ENCODE measurements at regions not wholly inside any gene's neighbourhood (a gene's known extent, or its start where the extent isn't known, plus 50 kb on each side); places are given as distances from the start of the nearest gene placed in this dataset.

DNA sequence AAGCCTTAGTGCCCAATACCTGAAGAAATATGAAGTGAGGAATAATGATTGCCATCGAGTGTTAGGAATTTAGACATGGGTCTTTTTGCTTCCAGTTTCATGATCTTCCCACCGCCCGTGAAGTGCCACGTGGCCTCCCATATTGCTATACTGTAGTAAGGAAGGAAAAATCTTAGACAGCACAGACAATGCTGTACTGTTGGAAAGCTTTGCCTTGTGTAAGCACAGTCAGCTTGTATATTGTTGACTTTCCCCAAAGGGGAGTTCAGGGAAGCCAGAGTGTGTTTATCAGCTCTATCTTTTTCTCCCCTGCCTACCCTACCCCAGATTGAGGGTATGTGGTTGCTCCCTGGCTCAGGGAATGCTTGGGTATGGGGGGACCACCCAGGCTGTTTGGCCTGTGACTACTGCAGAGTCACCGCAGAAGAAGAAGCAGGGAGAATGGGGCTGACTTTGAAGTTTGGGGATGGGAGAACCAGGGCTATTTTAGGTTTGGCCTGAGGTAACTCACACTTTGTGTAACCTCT, 161.8 kb upstream of the MEF2C start:
- no peak for DNase-seq

DNA sequence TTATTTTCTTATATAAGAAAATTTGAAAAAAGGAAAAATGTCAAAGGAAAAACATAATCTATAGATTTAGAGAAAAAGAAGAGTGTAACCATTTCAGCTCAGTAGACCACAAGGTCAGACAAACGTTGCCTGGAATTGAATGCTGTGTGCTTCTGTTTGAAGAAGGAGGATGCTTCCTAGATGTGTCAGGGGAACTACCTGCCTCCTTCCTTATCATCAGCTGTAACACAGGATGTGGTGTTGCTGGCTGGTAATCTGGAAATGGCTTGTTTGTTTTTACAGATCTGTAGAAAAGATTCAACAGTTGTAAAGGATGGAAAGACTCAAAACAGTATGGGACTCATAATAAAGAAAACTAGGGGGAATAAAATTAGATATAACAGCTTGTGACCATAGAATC, 160.7 kb upstream of the MEF2C start:
- DNase-seq, result no peak

DNA sequence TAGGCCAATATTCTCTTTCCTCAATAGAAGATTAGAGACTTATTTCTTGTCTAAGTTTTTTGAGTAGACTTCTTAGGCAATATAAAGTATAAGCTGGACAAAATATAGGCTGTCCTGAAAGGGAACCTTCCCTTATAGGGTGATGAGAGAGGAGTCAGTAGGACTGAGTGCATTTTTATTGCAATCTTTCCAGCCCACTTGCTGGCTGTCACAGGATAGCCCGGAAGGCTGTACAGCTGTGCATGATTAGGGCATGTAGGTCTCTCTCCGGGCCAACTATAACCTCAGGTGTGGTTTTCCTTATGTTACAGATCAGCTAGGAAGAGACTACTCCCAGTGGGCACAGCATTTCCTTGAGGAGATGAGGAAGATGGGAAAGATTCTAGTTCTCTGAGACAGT, 159.8 kb upstream of the MEF2C start:
- DNase-seq, result no peak

DNA sequence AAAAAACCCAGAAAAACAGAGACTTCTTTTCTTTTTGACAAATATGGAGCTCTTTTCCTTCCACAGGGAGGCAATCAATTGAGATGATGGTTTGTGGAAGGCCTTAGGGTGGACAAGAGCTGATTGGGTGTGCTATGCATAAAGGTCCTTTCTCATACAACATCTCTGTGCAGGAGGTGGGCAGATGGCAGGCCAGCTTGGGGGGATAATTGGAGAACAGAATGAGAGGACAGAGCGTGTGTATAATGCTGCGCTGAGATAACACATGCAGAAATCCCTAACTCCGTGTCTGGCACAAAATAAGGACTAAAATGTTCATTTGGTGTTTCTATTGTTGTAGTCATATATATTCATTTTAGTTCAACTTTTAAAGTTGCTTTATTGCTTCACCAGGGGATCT, 159.0 kb upstream of the MEF2C start:
- DNase-seq, result no peak

DNA sequence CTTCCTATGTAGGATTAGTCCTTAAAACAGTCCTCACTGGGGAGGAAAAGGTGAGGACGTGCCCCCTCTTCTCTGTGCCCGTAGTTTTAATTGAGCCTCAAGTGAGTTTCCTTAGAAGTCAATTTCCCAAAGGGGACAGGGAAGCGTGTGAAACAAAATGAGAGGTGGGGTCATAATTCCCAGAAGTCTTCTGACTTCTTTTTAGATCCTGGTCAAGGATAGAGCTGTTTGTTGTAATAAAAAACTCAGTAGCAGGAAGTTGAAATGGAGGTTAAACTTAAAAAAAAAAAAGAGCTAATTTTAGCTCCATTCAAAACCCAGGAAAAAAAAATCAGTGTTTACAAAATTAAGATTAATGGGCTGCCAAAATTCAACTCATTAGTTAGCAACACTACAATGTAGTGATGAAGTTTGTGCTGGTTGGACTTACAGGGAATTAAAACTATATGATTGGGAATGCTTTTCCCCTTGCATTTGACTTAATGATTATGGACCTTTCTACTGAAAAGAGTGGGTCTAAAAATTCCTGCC, 158.3 kb upstream of the MEF2C start:
- no peak for DNase-seq

DNA sequence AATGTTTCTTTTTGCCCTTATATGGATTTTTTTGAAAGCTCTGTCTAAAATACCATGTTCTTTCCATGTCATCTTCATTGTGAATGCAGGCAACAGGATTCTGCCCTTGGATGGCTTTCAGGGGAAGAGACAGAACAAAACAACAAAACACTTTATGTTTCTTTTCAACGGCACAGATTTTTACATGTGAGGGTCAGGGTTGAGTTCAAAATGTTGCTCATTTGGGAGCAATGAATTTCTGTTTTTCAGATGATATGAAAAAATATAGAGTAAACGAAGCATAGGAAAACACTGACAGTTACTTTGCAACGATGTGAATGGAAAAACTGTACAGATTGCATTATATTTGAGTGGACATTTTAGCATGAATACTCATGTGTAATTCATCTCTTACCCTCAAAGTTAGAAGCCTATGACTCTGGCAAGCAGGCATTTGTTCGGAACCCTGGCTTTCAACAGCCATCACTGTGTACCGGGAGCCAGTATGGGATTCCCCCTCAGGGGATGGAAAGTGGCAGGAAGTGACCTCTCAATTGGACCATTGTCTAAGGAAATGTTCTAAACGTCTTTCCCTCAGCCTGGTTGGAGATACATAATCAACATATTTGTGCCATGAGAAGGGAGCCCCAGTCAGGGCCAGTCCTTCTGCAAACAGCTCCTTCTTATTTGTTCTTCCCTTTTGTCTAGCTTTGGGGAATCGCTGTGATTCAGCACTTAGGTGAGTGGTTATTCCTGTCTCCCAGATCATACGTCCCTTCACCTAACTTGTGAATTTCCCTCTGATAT, 153.9 kb upstream of the MEF2C start:
- DNase-seq, result no peak

DNA sequence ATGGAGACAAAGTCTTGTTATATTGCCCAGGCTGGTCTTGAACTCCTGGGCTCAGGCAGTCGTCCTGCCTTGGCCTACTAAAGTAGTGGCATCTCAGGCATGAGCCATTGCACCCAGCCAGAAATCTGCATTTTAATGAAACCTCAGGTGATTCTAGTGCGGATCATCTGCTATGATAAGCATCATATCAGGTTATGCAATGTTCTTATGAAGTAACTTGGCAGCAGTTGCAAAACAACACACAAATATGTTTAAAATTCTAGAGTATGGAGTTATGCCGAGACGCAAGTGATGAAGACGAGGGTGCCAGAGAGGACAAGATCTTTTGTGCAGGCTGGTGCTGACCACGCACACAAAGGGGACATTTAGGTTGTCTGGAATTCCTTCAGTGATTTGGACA, 153.2 kb upstream of the MEF2C start:
- no peak for DNase-seq

DNA sequence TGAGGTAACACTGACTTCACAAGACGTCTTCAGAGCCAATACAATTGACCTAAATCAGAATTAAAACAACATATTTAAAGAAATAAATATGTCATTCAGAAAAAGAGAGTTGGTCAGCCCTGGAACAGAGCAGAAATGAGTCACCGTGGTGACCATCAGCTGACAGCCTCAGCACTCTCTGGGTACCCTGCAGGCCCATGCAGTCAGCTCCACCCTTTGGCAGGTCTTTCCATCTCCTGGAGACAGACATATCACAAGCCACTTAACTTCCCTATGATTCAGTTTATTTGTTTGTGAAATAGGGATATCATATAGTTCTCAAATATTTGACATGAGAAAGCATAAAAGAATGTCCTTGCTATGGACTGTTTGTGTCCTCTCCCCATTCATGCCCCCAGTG, 151.6 kb upstream of the MEF2C start:
- no peak for DNase-seq

DNA sequence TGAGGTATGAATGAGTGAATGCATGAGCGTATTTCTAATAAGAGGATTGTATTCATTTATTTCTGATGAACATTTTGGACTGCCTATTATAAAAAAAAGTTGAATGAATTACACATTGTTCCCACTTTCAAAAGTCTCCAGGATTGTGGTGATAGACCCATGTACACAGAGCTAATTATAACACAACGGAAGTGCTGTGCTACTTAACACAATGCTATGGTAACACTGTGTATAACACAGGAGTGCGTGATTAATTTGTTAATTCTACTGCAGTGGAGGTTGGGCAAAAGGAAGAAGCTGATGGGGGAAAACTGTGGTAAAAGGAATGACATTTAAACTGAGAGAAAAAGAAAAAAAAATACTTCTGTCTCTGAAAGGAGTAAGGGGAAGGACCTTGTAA, 147.8 kb upstream of the MEF2C start:
- no peak for DNase-seq

DNA sequence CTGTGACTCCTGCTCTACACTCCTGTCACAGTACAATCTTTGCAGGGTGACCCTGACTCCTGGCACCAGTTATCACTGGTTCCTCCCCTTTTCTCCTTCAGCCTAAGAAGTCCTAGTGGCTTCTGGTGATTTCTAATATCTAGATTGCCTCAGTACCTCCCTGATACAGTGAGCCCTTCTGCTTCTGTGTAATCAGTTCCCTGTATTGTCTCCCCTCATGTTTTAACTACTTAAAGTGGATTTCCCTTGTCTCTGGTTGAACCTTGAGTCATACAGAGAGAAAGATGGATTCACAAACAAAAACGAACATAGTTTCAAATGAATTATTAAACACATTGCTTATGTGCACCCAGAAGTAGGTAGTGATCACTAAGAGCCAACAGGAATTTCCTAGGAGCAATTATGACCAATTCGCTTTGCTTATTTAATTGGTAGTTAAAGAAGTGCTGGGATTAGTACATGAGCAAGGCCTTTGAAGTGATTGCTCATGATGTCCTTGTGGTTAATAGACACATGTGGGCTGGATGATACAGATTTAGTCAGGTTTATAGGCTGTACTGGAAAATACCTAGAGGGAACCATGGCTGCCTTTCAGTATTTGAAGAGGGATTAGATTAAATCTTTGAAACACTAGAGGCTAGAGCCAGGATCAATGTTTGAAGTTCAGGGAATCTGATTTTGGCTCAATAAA, 145.8 kb upstream of the MEF2C start:
- no peak for DNase-seq

DNA sequence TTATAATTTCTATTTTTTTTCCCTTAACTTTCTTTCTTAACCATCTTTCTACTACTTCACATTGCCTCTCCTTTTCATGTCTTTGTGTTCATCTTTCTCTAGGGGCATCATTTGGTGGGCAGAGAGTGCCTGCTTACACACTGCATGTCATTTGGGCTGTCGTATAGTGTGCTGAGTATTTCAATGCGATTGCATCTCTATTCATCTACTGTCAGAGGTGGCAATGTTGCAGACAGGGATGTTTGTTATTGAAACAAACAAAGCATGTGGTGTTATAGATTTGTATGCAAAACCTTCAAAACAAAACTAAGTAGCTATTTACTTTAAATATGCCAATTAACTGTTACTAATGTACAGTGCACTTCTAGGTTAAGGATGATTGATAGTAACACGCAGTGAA, 141.1 kb upstream of the MEF2C start:
- no peak for DNase-seq

DNA sequence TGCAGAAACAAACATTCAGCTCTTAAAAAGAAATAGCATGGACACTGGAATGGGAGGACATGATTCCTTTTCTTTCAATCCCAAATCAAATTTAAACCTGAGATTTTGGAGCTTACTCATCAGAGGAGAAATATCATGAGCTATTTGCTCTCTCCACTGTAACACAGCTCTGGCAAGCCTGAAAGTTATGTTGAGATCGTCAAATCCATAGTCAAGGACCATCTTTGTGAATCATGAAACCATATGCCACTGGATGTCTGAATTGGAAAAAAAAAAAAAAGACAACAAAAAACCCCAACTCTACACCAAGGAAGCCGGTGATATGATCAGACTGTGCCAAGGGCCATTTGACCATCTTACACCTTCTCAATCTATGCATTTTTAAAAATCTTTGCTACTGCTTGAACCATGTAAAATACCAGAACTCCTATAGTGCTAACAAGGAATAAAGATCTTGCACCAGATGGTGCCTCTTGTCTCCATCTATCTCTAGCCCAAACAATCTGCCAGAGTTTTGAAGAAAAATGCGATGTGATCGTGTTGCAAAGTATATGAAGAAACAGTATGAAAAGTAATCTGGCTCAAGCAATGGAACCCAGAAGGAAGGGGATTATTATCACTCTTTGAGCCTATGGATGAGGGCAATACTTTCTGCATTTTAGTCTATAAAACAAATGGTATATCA, 138.1 kb upstream of the MEF2C start:
- DNase-seq, result no peak

DNA sequence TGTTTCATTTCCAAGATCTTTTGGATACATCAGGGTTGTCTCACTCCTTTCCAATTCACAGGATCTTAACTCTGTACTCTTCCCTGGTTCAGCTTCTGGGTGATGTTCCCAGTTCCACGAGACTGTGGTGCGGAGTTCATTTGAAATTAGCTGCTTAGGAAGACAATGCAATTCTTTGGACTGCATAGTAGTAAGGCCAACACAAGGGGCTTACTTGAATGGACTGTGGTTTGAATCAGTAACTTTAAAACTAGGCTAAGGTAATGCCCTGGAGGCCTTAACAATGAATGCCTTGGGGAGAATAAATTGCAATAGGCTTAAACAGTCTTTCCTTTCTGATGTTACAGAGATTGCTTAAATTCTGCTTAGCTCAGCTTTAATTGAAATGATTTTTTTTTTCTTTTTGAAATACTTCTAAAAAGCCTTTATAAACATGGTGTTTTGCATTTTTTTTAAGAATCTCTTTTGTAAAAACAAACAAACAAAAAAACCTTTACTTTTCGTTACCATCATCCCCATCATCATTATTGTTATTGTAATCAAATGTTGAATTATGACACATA, 133.8 kb upstream of the MEF2C start:
- no peak for DNase-seq

DNA sequence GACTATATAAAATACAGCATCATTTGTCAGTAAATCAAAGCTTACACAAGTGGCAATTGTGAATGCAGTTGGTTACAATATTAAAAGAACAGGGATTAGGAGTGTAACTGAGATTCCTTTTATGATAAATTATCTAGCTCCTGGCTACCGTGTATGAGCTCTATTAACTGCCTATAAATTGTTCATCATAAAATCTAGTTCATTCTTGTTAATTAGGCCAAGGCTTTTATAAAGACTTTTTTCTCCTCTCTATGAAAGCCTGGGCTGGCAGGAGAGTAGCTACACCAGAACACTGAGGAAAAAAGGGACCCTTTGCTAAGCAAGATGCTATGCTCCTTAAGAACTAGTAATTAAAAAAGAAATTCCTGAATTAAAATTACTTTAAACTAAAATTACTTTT, 132.4 kb upstream of the MEF2C start:
- no peak for DNase-seq

DNA sequence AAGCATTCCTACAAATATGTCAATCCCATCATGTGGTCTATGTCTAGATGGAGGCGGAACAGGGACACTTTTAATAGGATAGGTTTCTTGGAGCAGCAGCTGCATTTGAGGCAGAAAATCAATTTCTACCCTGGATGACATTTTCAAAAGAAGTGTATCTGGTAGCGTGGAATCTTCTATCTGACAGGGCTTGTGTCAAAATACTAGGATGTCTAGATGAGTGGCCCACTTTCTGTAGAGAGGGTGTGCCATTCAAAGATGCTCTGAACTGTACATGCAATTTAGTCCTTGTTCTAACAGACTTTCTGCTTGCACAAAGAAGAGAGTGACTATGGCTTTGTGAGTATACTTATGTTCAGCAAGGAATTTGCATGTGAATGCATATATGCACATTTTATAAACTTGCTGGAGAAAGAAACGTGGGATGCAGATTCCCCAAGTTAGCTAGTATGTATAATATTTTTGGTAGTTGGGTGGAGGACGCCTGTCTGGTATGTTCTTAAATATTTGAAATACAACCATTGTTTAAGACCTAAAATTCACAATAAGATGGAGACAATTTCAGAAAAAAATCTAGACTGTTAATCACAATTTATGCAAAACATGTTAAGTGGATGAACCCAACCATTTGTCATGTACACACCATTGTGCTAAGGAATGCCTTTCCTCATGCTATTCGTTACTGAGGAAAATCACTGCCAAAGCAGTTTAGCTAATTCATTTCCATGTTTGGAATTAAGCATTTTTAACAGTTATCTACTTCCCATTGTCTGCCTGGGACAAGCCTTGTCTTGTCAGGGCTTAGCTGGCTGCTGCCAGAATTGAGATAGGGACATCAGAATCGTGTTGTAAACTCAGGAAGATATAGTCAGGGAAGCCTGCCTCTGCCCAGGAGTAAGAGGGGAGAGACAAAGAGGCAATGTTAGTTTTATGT, 129.1 kb upstream of the MEF2C start:
- no peak for DNase-seq

DNA sequence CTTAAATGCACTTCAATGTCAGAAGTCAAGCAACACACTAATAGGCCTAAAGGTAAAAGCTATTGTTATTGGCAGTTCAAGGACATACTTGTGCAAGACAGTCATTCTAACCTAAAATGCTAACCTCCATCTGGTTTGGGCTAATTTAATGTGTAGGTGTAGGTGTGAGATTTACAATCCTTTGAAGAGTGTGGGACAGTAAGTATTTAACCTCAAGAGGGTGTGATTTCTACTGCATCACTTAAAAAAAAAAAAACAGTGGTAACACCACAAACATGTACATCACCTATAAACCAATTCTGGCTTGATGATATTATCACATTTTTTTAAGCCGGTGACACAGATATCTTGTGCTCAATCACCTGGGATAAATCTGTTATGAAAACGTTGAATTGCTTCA, 127.5 kb upstream of the MEF2C start:
- DNase-seq, result no peak

DNA sequence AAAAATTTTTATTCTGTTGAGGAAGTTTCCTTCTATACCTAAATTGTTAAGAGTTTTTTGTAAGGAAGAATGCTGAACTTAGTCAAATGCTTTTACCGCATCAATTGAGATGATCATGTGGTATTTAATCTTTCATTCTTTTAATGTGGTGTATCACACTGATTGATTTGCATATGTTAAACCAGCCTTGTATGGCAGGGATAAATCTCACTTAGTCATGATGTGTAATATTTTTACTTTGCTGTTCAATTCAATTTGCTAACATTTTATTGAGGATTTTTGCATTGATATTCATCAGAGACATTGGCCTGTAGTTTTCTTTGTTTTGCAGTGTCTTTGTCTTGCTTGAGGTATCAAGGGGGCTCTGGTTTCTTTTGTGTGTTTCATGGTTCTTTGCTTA, 125.3 kb upstream of the MEF2C start:
- no peak for DNase-seq

DNA sequence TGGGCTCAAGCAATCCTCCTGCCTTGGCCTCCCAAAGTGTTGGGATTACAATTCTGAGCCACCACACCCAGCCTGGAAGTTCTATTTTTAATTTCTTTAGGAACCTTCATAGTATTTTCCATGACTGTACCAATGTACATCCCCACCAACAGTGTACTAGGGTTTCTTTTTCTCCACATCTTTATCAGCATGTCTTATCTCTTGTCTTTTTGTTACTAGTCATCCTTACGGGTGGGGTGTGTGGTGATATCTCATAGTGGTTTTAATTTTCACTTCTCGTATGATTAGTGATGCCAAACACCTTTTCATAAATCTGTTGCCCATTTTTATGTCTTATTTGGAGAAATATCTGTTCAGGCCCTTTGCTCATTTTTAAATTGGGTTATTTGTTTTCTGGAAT, 123.0 kb upstream of the MEF2C start:
- DNase-seq, result no peak

DNA sequence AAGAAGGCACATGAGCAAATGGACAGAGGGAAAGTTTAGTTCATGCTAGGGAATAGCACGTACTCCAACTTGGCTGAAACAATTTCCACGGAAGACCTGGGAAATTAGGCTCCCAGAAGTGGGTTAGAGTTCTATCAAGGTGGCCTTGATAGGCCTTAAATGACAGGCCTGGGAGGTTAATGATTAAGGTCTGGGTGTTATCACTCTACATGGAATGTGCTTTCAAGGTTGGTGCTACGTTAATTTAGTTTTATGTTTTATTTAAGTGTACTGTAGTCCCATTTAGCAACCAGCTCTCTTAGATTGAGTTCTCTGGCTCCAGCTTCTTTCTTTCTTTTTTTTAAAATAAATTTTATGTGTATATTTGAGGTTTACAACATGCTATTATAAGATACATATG, 121.4 kb upstream of the MEF2C start:
- DNase-seq, result no peak

DNA sequence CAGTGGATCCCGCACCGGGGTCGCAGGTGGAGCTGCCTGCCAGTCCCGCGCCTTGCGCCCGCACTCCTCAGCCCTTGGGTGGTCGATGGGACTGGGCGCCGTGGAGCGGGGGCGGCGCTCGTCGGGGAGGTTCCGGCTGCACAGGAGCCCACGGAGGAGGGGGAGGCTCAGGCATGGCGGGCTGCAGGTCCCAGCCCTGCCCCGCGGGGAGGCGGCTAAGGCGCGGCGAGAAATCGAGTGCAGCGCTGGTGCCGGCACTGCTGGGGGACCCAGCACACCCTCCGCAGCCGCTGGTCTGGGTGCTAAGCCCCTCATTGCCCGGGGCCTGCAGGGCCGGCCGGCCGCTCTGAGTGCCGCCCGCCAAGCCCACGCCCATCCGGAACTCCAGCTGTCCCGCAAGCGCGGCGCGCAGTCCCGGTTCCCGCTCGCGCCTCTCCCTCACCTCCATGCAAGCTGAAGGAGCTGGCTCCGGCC, 120.6 kb upstream of the MEF2C start:
- DNase-seq, result no peak

DNA sequence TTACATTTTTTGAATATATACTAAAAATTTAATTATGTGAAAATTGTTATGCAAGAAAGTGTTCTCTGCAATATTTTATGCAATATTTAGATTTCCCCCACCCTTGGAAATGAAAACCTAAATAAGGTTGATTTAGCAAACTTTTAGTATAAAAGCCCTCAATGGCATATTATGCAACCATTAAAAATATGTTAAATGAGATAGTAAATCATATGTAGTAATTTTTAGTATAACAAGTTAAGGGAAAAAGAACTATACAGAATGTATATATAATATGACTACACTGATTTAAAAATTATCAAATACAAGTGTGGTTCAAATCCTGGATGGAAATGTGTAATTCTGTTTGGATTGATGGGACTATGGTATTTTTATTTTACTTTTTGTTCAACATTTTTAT, 116.9 kb upstream of the MEF2C start:
- no peak for DNase-seq

DNA sequence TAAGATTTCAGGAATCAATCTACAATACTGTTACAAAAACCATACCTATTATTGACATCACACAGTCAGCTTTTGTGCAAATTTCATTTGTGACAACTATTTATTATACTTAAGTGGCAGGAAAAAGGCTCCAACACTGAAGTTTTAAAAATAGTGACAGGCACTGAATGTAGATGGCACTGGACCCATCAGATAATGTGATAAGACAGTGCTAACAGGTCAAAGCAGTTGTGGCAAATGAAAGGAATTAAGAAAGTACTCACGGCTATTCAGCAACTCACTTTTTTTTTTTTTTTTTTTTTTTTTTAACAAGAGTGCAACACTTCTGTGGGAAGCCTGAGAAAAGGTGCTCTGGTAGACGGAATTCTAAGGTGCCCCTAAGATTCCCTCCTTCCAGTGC, 115.0 kb upstream of the MEF2C start:
- DNase-seq, result no peak

Data from NCI-H1048 (cell line).